Lung (tissue), 11 donors: ENCODE measurements at regions not wholly inside any gene's neighbourhood (a gene's known extent, or its start where the extent isn't known, plus 50 kb on each side); places are given as distances from the start of the nearest gene placed in this dataset.

Experiments
- ATAC-seq: fragments of 200-7000 bp; cut with Tn5 transposase; one replicate; pipeline ENCODE4 v1.9.1; 2020; ENCODE audit warnings: moderate number of reproducible peaks; ENCODE audit not compliant: insufficient read depth, low FRiP score
- DNase-seq, 3 donors: peaks; one replicate each; pipeline ENCODE4 v3.0.0-alpha.2; 2013 to 2017
- H3K27ac ChIP-seq, 2 donors: one replicate each; pipeline ENCODE4 v1.5.1; 2013; ENCODE audit warnings: mild to moderate bottlenecking in 2 of 2, moderate library complexity in 2 of 2, control low read depth in 1 of 2, inconsistent platforms in 1 of 2, low read depth in 1 of 2, low read length in 1 of 2
- H3K27me3 ChIP-seq, 3 donors: one replicate each; pipeline ENCODE4 v1.5.1; 2013; ENCODE audit warnings: low read length in 2 of 3; ENCODE audit not compliant: control insufficient read depth in 3 of 3, insufficient read depth in 3 of 3
- H3K36me3 ChIP-seq, 4 donors: one replicate each; pipeline ENCODE4 v1.5.1; 2013; ENCODE audit warnings: low read length in 4 of 4, mild to moderate bottlenecking in 1 of 4, moderate library complexity in 1 of 4; ENCODE audit not compliant: control insufficient read depth in 4 of 4, insufficient read depth in 4 of 4
- H3K4me1 ChIP-seq, 5 donors: one replicate each; pipeline ENCODE4 v1.5.1; 2013; ENCODE audit warnings: low read length in 5 of 5, mild to moderate bottlenecking in 2 of 5, moderate library complexity in 1 of 5; ENCODE audit not compliant: control insufficient read depth in 5 of 5, insufficient read depth in 5 of 5
- H3K4me3 ChIP-seq: one replicate; pipeline ENCODE4 v1.5.1; 2013; ENCODE audit warnings: mild to moderate bottlenecking, control low read depth, moderate library complexity
- H3K9ac ChIP-seq, 2 donors: one replicate each; pipeline ENCODE4 v1.5.1; 2013; ENCODE audit warnings: low read length in 2 of 2, control low read depth in 1 of 2; ENCODE audit not compliant: insufficient read depth in 1 of 2
- H3K9me3 ChIP-seq, 4 donors: one replicate each; pipeline ENCODE4 v1.5.1; 2013; ENCODE audit warnings: low read length in 3 of 4, mild to moderate bottlenecking in 1 of 4, moderate library complexity in 1 of 4; ENCODE audit not compliant: control insufficient read depth in 4 of 4, insufficient read depth in 3 of 4
- CTCF ChIP-seq: IDR thresholded peaks from 2 replicates; pipeline ENCODE4 v1.5.1; 2012; ENCODE audit warnings: mild to moderate bottlenecking; ENCODE audit errors: control extremely low read depth, extremely low read depth
- WGBS, 2 donors: extraction: QIAGEN DNeasy Blood & Tissue Kit; methylation state at CpG; one replicate each; pipeline ENCODE4 v1.1.7; 2013; 5-methylcytosine and 5-hydroxymethylcytosine counted together
- donor health status: control.
- donor health status: control.
- donor health status: Bipolar disorder and iron deficiency.
- donor health status: healthy.
- donor health status: DM: yes; HTN: yes; CAD: no.

- no peak for ATAC-seq
- no peak overlapping the region for H3K27ac ChIP-seq
- H3K36me3 ChIP-seq = no peaks in the 10 kb centered on the region
- peaks cover 0 to 3% (median 0%) of the 10 kb centered on the region in 5 donors for H3K4me1 ChIP-seq
- H3K9me3 ChIP-seq = no peaks in the 10 kb centered on the region
- no peaks in the 10 kb centered on the region for H3K27me3 ChIP-seq
- no peak overlapping the region for H3K4me3 ChIP-seq
- H3K9ac ChIP-seq = no peak overlapping the region
- DNase-seq = no peak
- WGBS, 2 donors = 42 to 48% methylated on average over 1 of the region's 1 CpG
- no peak for TF ChIP-seq CTCF
Measured at GRCh38 chr4:74583089-74583700, 138.3 kb downstream of the AREG start.

- Histone ChIP-seq H3K36me3 (no peaks in the 10 kb centered on the region), H3K9me3 (no peaks in the 10 kb centered on the region), H3K9ac (no peak overlapping the region), H3K4me1 (peaks cover 0 to 3% (median 0%) of the 10 kb centered on the region in 5 donors), H3K27ac (no peak overlapping the region), H3K27me3 (no peaks in the 10 kb centered on the region), H3K4me3 (no peak overlapping the region)
- no peak for TF ChIP-seq CTCF
- DNase-seq = no peak
- ATAC-seq = no peak
Measured at GRCh38 chr4:74583757-74584156, 138.8 kb downstream of the AREG start.

DNA sequence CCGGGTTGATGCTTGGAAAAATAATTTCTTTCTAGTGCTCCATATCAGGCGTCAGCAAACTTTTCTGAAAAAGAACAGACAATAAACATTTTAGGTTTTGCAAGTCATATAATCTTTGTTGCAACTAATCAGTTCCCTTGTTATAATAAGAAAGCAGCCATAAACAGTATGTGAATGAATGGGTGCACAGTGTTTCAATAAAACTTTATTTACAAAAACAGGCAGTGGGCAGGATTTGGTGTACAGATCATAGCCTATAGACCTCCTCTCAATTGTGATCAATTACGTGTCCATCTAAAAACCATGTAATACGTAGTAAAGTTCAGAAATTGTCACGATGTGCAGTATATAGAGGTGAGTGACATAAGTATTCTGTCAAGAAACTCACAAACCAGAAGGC lies 143.4 kb downstream of the AREG start:
- Histone ChIP-seq H3K4me3 (no peak overlapping the region), H3K9me3 (no peaks in the 10 kb centered on the region), H3K27ac (no peak overlapping the region), H3K4me1 (peaks cover 0 to 3% (median 0%) of the 10 kb centered on the region in 5 donors), H3K36me3 (no peaks in the 10 kb centered on the region), H3K9ac (no peak overlapping the region), H3K27me3 (no peaks in the 10 kb centered on the region)
- DNase-seq = no peak
- no peak for TF ChIP-seq CTCF
- ATAC-seq = no peak
- WGBS, 2 donors = 92% methylated on average over 5 of the region's 5 CpGs

- ATAC-seq = no peak
- Histone ChIP-seq H3K4me3 (no peak overlapping the region), H3K27ac (no peak overlapping the region), H3K9ac (no peak overlapping the region), H3K27me3 (no peaks in the 10 kb centered on the region), H3K36me3 (no peaks in the 10 kb centered on the region), H3K4me1 (peaks cover 0 to 2% (median 0%) of the 10 kb centered on the region in 5 donors), H3K9me3 (no peaks in the 10 kb centered on the region)
- no peak for DNase-seq
- no peak for TF ChIP-seq CTCF
Measured at GRCh38 chr4:74590476-74590875, 145.5 kb downstream of the AREG start.
